H1 (cell line): ENCODE measurements at regions not wholly inside any gene's neighbourhood (a gene's known extent, or its start where the extent isn't known, plus 50 kb on each side); places are given as distances from the start of the nearest gene placed in this dataset.

Experiments
- CTBP2 ChIP-seq: IDR thresholded peaks from 2 replicates; pipeline ENCODE4 v1.7.0; 2011; ENCODE audit warnings: borderline replicate concordance, mild to moderate bottlenecking, moderate library complexity, mixed read lengths, low read length; ENCODE audit not compliant: insufficient read depth, insufficient read length
- EGR1 ChIP-seq: IDR thresholded peaks from 2 replicates; pipeline ENCODE4 v1.6.1; 2011; ENCODE audit warnings: low read depth, low read length, borderline replicate concordance
- GABPA ChIP-seq: IDR thresholded peaks from 2 replicates; pipeline ENCODE4 v1.6.1; 2011; ENCODE audit warnings: mild to moderate bottlenecking, low read length, moderate library complexity, borderline replicate concordance; ENCODE audit not compliant: insufficient read depth
- MAFK ChIP-seq: IDR thresholded peaks from 2 replicates; pipeline ENCODE4 v1.6.1; 2012; ENCODE audit warnings: low read depth, mild to moderate bottlenecking, improper control_type of control experiment, low read length
- TAF7 ChIP-seq: optimal IDR thresholded peaks from 2 replicates; pipeline ENCODE3; 2011; ENCODE audit warnings: low read depth, mild to moderate bottlenecking, inconsistent platforms, low read length, moderate library complexity, borderline replicate concordance

GRCh38 chr13:111654531-111654930, 334.1 kb downstream of the TEX29 start (continued):
- TF ChIP-seq CTBP2 (no peak), MAFK (no peak), GABPA (no peak), EGR1 (no peak), TAF7 (no peak)
- TF ChIP-seq, all 59 proteins: peak for 0
